Ovary (tissue), 3 donors: ENCODE measurements at regions not wholly inside any gene's neighbourhood (a gene's known extent, or its start where the extent isn't known, plus 50 kb on each side); places are given as distances from the start of the nearest gene placed in this dataset.

ENCODE experiments used
- EP300 ChIP-seq: sonication (generic); formaldehyde crosslinking; IDR thresholded peaks from one replicate; pipeline ENCODE4 v1.6.1; 2017; ENCODE audit warnings: antibody characterized with exemption
- POLR2A ChIP-seq: fragments of 450-650 bp; IDR thresholded peaks from one replicate; pipeline ENCODE4 v1.6.1; 2017; ENCODE audit warnings: antibody characterized with exemption, mild to moderate bottlenecking, moderate library complexity
- TF ChIP-seq, protein P1 (sequence below), 3 donors: fragments of 450-650 bp in 2 of 3; fragments of 200-600 bp in 1 of 3; IDR thresholded peaks; one replicate each; pipeline versions ENCODE4 v1.5.1 to v1.8.0; 2016 to 2022; ENCODE audit warnings: antibody characterized with exemption in 3 of 3, mild to moderate bottlenecking in 1 of 3
- donor health status: DM: no; HTN: no; CAD: no.

GRCh38 chr4:128355305-128355704 lies 67.7 kb upstream of the PGRMC2 start:
- TF ChIP-seq EP300 = no peak
- TF ChIP-seq, protein P1, sequence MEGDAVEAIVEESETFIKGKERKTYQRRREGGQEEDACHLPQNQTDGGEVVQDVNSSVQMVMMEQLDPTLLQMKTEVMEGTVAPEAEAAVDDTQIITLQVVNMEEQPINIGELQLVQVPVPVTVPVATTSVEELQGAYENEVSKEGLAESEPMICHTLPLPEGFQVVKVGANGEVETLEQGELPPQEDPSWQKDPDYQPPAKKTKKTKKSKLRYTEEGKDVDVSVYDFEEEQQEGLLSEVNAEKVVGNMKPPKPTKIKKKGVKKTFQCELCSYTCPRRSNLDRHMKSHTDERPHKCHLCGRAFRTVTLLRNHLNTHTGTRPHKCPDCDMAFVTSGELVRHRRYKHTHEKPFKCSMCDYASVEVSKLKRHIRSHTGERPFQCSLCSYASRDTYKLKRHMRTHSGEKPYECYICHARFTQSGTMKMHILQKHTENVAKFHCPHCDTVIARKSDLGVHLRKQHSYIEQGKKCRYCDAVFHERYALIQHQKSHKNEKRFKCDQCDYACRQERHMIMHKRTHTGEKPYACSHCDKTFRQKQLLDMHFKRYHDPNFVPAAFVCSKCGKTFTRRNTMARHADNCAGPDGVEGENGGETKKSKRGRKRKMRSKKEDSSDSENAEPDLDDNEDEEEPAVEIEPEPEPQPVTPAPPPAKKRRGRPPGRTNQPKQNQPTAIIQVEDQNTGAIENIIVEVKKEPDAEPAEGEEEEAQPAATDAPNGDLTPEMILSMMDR (IDR thresholded peaks at IDR 0.05) = no peak
- no peak for TF ChIP-seq POLR2A
